Loucy (cell line): ENCODE measurements at regions not wholly inside any gene's neighbourhood (a gene's known extent, or its start where the extent isn't known, plus 50 kb on each side); places are given as distances from the start of the nearest gene placed in this dataset.

ENCODE experiments used
- H2AFZ ChIP-seq: fragments of 200-600 bp; sonication (generic); 2 replicates; pipeline ENCODE4 v1.6.0; 2016; ENCODE audit warnings: antibody characterized with exemption, mild to moderate bottlenecking, low read length, moderate library complexity
- H3F3A ChIP-seq: fragments of 200-600 bp; 2 replicates; pipeline ENCODE4 v1.6.0; 2016; ENCODE audit warnings: antibody characterized with exemption, low read depth, mild to moderate bottlenecking
- H3K27me3 ChIP-seq: fragments of 200-600 bp; sonication (generic); 2 replicates; pipeline ENCODE4 v1.6.1; 2014; ENCODE audit warnings: low read length, mild to moderate bottlenecking; ENCODE audit not compliant: insufficient read depth, poor library complexity, severe bottlenecking
- H3K36me3 ChIP-seq: fragments of 200-600 bp; sonication (generic); 2 replicates; pipeline ENCODE4 v1.6.1; 2016; ENCODE audit warnings: low read length; ENCODE audit not compliant: insufficient read depth
- H3K4me1 ChIP-seq: fragments of 200-600 bp; sonication (generic); 2 replicates; pipeline ENCODE4 v1.5.1; 2014; ENCODE audit warnings: low read length, mild to moderate bottlenecking; ENCODE audit not compliant: insufficient read depth, poor library complexity, severe bottlenecking
- H3K4me2 ChIP-seq: fragments of 200-600 bp; sonication (generic); 2 replicates; pipeline ENCODE4 v1.6.0; 2014; ENCODE audit warnings: antibody characterized with exemption, low read length, low read depth, mild to moderate bottlenecking; ENCODE audit not compliant: poor library complexity, severe bottlenecking
- H3K4me3 ChIP-seq: fragments of 200-600 bp; sonication (generic); 2 replicates; pipeline ENCODE4 v1.5.1; 2014; ENCODE audit warnings: low read length, mild to moderate bottlenecking, mixed read lengths; ENCODE audit not compliant: poor library complexity, severe bottlenecking
- H3K79me2 ChIP-seq: fragments of 200-600 bp; sonication (generic); 2 replicates; pipeline ENCODE4 v1.6.1; 2014; ENCODE audit warnings: low read length; ENCODE audit not compliant: insufficient read depth
- H3K9ac ChIP-seq: fragments of 200-600 bp; sonication (generic); 2 replicates; pipeline ENCODE4 v1.6.0; 2014; ENCODE audit warnings: mild to moderate bottlenecking, low read depth, low read length, moderate library complexity; ENCODE audit not compliant: poor library complexity, severe bottlenecking
- H3K9me2 ChIP-seq: fragments of 200-600 bp; sonication (generic); replicated peaks from 2 replicates; pipeline ENCODE4 v1.6.1; 2016; ENCODE audit warnings: low read depth, low read length, mixed read lengths
- H3K9me3 ChIP-seq: fragments of 200-600 bp; sonication (generic); 2 replicates; pipeline ENCODE4 v1.6.1; 2014; ENCODE audit warnings: mild to moderate bottlenecking, antibody characterized with exemption, low read length, low read depth; ENCODE audit not compliant: insufficient read depth
- H4K20me1 ChIP-seq: fragments of 200-600 bp; sonication (generic); 2 replicates; pipeline ENCODE4 v1.6.0; 2014; ENCODE audit warnings: antibody characterized with exemption, low read length, mild to moderate bottlenecking; ENCODE audit not compliant: insufficient read depth, poor library complexity, severe bottlenecking
- EZH2phosphoT487 ChIP-seq: fragments of 200-600 bp; IDR thresholded peaks from 2 replicates; pipeline ENCODE4 v1.6.1; 2018; ENCODE audit warnings: antibody characterized with exemption, mild to moderate bottlenecking, moderate library complexity, borderline replicate concordance
- TF ChIP-seq, protein P1 (sequence below): fragments of 200-600 bp; sonication (generic); conservative IDR thresholded peaks from 2 replicates; pipeline ENCODE4 v1.5.1; 2014; ENCODE audit warnings: mild to moderate bottlenecking, antibody characterized with exemption, low read length

DNA sequence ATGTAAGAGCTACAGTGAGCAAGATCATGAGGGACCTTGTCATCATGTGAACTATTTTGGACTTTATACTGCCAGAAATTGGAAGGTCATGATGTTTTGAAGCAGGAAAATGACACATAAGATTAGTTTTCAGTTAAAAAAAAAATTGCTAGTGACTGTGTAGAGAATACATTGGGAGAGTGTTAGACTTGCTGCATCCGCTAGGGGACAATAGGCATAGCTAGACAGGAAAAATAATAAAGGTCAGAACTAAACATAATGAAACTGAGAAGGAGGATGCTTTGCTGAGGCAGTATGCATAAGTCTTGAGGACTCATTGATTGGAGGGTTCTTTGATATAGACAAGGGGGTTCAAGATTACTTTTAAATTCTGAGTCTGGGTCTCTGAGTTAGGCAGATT, 275.8 kb upstream of the KCNH8 start:
- Histone ChIP-seq H3K4me3 (no peak overlapping the region), H2AFZ (no peak overlapping the region), H3K79me2 (no peaks in the 10 kb centered on the region), H4K20me1 (no peaks in the 10 kb centered on the region), H3K9me3 (no peaks in the 10 kb centered on the region), H3K9ac (no peak overlapping the region), H3K9me2 (no peaks in the 10 kb centered on the region), H3F3A (no peaks in the 10 kb centered on the region), H3K27me3 (no peaks in the 10 kb centered on the region), H3K4me1 (no peaks in the 10 kb centered on the region), H3K4me2 (no peak overlapping the region), H3K36me3 (no peaks in the 10 kb centered on the region)
- no peak for TF ChIP-seq EZH2phosphoT487
- TF ChIP-seq, protein P1, sequence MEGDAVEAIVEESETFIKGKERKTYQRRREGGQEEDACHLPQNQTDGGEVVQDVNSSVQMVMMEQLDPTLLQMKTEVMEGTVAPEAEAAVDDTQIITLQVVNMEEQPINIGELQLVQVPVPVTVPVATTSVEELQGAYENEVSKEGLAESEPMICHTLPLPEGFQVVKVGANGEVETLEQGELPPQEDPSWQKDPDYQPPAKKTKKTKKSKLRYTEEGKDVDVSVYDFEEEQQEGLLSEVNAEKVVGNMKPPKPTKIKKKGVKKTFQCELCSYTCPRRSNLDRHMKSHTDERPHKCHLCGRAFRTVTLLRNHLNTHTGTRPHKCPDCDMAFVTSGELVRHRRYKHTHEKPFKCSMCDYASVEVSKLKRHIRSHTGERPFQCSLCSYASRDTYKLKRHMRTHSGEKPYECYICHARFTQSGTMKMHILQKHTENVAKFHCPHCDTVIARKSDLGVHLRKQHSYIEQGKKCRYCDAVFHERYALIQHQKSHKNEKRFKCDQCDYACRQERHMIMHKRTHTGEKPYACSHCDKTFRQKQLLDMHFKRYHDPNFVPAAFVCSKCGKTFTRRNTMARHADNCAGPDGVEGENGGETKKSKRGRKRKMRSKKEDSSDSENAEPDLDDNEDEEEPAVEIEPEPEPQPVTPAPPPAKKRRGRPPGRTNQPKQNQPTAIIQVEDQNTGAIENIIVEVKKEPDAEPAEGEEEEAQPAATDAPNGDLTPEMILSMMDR: no peak

DNA sequence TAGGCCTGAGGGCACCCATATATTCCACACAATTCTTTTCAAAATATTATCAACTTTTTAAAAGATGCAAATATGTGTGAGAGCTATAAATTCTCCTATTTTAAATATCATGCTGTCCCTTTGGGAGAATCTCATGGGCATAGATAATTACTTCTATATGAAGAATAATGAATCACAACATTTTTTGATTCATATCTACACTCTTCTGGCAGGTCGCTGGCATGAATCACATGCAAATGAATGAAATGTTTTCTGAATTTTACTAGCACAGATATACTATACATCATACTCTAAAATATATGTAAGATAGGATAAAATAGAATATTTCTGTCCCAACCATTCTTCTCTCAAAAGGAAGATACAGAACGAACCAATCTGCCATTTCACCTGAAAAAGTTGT, 277.7 kb upstream of the KCNH8 start:
- H3K27me3 ChIP-seq: no peaks in the 10 kb centered on the region
- TF ChIP-seq EZH2phosphoT487: no peak
- TF ChIP-seq, protein P1: no peak
- no peak overlapping the region for H2AFZ ChIP-seq
- no peaks in the 10 kb centered on the region for H3K9me3 ChIP-seq
- no peaks in the 10 kb centered on the region for H4K20me1 ChIP-seq
- no peaks in the 10 kb centered on the region for H3K36me3 ChIP-seq
- H3K4me1 ChIP-seq: no peaks in the 10 kb centered on the region
- no peak overlapping the region for H3K9ac ChIP-seq
- H3K9me2 ChIP-seq: no peaks in the 10 kb centered on the region
- H3K4me2 ChIP-seq: no peak overlapping the region
- no peaks in the 10 kb centered on the region for H3K79me2 ChIP-seq
- H3F3A ChIP-seq: no peaks in the 10 kb centered on the region
- no peak overlapping the region for H3K4me3 ChIP-seq

DNA sequence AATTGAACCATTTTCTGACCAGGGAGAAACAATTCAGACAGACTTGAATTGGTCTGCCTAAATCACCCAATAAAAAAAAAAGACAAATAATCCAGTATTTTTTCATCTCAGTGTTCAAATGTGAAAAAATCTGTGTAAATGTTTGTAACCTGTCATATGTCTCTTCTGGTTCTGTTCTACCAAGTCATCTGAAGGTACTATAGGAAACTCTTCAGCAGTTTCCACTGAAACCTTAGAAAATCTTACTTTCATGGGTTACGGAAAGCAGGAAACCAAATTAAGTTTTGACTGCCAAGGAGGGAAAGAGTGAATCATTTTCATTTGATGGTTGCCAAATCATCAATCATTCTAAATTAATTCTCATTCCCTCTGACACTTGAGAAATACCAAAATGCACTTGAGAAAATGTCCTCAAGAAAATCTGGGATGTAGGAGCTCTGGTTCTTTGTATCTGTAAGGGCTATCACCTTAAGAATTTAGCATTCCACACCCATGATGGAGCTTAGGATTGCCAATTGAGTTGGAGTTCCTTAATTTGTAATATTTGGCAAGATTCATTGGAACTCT, 278.2 kb upstream of the KCNH8 start:
- no peaks in the 10 kb centered on the region for H3K4me1 ChIP-seq
- H3K36me3 ChIP-seq: no peaks in the 10 kb centered on the region
- H3K4me3 ChIP-seq: no peak overlapping the region
- H3K9me2 ChIP-seq: no peaks in the 10 kb centered on the region
- H3K9me3 ChIP-seq: no peaks in the 10 kb centered on the region
- H3K79me2 ChIP-seq: no peaks in the 10 kb centered on the region
- TF ChIP-seq, protein P1: no peak
- no peak for TF ChIP-seq EZH2phosphoT487
- H3K4me2 ChIP-seq: no peak overlapping the region
- no peaks in the 10 kb centered on the region for H3F3A ChIP-seq
- H4K20me1 ChIP-seq: no peaks in the 10 kb centered on the region
- H2AFZ ChIP-seq: no peak overlapping the region
- H3K27me3 ChIP-seq: no peaks in the 10 kb centered on the region
- no peak overlapping the region for H3K9ac ChIP-seq
